GM19372 (cell line): ENCODE measurements at regions not wholly inside any gene's neighbourhood (a gene's known extent, or its start where the extent isn't known, plus 50 kb on each side); places are given as distances from the start of the nearest gene placed in this dataset.

Experiments
- ATAC-seq: cut with Tn5 transposase; IDR thresholded peaks from one replicate; pipeline ENCODE4 v1.9.1; 2021; ENCODE audit warnings: mild to moderate bottlenecking, low read depth, moderate library complexity; ENCODE audit not compliant: unreplicated experiment

DNA sequence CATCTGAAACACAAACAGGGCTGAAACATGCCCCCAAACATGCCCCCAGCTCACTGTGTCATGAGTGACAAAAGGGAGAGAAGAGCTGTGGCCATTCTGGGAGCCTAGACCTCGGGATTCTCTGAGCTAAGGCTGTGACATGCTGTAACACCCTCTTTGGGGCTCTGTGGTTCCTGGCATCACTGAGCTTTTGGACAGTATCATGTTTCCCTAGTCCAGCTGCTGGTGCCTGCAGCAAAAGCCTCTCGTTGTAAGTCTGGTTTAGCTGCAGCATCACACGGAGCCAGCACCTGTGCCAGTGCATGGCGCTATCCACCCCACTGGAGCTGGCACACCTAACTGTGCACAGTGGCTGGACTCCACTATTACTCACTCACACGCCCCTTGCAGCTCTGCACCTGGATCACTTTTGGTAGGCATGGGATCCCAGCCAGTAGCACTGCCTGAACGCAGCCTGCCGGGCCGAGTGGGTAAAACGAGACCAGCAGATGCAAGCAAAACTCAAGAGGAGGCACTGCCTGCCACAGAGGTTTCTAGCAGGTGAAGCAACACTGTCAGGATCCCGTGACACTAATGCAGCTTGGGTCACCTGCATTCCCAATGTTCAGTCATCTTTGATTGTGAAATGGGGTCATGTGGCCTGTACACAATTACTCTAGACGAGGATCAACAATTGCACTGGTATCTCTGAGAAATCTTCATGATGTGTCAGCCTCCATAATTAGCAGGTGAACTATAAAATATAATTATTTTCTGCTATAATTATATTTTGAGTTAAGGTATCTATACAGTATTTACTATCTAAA, 547.2 kb downstream of the ZNF804A start:
- no peak for ATAC-seq

DNA sequence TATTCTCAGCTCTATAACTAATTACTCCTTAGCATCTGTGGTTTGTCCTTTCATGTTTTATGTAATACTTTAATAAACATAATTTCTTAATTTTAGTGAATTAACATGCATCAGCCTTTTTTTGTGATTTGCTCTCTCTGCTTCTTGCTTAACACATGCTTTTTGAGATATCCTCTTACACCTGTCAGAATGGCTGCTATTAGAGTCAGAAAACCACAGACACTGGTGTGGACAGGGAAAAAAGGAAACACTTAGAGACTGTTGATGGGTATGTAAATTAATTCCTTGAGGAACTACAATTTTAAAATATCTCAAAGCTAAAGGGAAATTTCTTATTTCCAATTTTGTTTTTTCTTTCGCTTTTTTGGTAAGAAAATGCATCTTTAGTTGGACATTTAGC, 549.0 kb downstream of the ZNF804A start:
- no peak for ATAC-seq

DNA sequence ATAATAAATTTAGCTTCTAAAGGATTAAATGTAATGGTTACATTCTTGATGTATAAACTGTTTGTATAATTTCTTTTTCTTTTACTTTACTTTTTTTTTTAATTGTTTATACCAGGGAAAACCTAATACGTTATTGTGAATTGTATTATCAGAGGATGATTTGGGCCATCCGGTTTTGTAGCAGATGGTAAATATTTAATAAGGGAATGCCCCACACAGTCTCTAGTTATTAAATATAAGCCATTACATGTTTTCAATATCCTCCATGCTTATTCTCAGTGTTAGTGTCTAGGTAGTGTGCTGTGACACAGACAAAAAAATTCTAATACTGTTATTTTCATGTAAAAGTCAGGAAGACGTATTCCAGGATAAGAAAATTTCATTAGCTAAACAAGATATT, 553.9 kb downstream of the ZNF804A start:
- no peak for ATAC-seq

DNA sequence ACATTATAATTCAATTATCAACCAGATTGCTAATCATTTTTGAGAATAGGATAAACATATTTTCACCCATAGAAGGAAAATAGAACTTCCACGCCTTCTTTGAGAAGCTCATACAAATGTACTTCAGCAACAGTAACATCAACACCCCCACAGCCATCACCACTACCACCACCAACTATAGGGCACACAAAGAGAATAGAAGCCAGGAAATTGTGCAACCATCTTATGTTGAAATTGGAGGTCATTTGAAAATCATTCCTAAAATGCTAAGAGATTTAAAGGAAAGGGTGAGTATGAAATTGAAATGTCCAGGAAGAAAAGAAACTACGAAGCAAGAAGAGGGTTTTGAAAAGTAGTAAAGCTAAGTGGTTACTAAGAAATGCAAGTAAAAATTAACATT, 563.4 kb downstream of the ZNF804A start:
- ATAC-seq: no peak

DNA sequence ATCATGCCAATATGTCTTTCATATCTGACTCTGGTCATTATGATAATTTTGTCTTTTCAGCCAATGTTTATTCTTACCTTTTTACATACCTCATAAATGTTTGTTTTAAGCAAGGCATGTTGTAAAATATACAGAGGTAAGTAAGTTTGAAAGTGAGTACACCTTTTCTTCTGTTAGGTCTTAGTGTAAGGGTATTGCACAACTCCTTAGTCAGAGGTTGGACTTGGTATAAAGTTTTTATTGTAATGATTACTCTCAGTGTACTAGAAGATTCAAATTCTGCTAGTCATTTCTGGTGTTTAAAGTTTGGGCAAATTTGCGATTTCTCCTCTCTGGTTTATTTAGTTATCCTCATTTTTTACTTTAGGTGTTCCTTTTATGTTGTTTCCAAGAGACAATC, 564.3 kb upstream of the FSIP2 start:
- no peak for ATAC-seq

DNA sequence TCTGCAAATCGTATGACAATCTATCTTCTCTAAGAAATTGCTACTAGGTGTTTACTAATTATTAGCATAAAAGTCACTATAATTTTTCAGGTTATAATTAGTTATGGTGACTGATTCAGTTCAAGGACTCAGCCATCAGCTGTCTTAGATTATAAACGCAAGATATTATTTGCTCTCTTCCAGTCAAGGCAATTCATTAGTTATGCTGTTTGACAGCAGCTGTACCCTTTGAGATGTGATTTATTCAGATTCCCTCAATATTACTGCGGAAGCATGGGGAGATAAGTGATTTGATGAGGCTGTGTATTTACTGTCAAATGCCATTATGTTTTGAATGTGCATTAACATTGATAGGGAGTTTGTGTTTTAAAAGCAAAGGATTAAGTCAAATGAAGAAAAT, 558.9 kb upstream of the FSIP2 start:
- ATAC-seq: no peak

DNA sequence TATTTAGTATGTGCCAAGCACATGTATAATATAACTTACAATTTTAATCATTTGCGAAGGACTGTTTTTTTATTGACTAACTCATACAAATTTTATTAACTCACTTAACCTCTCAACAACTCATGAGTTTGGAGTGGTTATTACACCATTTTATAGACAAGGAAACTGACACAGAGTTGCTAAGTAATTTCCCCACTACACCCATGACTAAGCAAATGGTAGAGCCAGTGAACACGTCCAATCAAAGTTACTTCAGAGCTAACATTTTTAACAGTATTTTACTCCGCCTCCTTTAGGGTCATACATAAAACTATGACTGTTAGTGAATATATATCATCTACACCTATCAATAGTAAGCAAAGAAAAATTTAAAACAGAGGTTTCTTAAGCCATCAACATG, 556.7 kb upstream of the FSIP2 start:
- ATAC-seq: no peak

DNA sequence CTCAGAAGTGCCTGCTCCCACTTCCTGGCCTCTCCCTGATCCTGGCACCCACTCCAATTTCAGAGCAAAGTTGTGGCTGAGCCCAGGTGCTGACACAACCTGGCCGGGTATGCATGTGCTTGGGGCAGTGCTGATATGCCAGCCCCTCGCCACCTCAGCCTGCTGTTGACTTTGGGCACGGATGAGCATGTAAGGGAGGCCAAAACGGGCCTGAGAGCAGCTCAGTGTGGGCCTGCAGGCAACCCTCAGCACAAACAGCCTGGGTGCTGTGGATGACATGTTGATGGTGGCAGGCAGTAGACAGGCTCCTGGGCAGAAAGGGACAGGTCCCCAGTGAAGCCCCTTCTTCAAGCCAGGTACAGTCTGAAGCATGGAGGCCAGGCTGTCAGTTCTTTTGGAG, 553.6 kb upstream of the FSIP2 start:
- ATAC-seq: no peak

DNA sequence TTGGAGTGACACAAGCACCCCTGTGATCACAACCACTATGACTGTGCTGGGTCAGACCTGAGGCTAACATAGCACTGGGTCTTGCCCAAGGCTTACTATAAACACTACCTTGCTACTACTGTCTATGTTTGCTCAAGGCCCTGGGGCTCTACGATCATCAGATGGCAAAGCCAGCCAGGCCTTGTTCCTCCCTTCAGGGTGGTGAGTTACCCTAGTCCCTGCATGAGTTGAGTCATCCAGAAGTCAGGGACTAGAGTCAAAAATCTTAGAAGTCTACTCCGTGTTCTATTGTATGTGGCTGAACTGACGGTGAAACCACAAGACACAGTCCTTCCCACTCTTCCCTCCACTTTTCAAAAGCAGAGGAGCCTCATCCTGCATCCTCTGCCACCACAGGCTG, 551.2 kb upstream of the FSIP2 start:
- no peak for ATAC-seq

DNA sequence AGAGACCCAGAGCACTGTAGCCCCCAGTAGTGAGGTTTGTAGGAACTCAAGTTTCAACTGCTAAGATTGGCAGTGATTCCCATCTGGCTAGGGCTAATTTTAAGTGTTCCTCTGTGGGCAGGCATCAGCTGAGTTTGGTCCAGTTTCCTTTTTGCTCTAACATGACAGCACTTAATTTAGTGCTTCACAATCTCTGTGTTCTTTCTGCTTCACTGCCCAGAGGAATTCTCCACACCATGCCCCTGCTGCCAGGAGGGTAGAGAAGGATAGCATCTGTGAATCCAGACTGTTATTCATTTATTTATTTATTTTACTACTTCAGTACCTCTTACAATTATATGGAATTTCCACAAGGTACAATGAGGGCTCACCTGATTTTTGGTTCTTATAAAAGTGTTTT, 549.9 kb upstream of the FSIP2 start:
- no peak for ATAC-seq

DNA sequence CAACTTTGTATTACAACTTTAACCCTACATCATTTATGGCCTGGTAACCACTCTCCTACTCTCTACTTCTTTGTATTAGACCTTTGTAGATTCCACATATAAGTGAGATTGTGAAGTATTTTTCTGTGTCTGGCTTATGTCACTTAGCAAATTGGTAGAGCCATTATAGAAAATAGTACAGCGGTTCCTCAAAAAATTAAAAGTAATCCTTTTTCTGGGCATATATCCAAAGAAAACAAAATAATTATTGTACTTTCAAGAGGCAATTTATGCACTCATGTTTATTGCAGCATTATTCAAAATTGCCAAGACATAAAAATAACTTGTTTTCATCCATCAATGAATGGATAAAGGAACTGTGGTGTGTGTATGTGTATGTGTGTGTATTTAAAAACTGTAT, 537.5 kb upstream of the FSIP2 start:
- no peak for ATAC-seq

DNA sequence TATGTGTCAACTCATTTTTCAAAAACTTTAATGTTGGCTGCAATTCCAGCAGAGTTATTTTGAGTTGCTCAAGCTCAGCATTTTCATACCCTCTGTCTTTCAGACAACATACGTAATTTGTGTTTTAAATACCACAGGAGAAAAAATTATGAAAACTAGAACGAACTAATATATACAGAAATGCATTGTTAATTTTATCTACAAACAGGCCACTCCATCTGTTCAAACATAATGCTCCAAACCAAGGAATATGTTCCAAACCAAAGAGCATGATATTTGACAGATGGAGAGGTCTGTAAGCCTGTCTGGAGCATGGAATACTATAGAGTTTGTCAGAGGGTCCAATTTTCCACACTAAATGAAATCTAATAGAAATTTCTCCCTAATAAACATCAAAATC, 536.2 kb upstream of the FSIP2 start:
- no peak for ATAC-seq

DNA sequence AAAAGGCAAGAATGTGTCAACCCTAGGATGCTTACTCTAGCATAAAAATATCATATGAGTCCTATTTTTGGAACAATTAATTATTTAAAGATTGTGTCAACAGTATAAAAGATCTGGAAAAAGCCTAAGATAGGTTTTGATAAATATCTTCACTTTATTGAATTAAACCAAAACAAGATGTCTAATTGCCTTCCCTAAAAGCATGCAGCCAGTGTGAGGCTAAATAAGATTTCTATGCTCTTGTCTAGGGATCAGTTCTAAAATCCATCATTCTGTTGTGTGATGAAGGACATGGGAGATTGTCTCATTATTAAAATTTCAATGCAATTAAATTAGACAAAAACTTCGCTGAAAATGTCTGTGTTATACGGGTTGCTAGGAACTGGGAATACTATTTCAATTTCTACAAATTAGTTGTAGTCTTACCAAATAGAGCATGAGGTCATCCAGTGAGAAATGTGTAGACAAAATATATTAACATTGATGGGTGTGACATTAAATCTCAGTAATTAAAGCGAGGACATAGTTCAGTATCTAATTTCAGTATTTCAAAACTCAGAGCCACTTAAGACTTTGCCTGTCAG, 535.6 kb upstream of the FSIP2 start:
- ATAC-seq: no peak

DNA sequence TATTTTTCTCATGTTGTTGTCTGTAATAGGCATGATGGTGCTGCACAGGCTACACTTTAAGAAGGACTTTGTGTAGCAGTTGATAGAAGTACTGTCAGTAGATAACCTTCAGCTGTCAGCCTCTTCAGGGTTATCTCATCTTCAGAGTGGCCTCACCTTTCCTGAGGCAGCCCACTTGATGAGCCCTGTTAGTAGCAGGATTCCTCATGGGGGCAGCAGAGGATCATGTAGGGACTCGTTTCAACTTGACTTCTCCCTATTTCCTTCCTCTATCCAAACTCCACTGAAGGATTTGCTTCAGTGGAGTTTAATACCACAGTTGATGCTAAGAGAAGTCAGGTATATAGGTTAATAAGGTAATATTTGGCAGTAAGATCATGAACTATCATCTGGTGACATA, 530.3 kb upstream of the FSIP2 start:
- no peak for ATAC-seq

DNA sequence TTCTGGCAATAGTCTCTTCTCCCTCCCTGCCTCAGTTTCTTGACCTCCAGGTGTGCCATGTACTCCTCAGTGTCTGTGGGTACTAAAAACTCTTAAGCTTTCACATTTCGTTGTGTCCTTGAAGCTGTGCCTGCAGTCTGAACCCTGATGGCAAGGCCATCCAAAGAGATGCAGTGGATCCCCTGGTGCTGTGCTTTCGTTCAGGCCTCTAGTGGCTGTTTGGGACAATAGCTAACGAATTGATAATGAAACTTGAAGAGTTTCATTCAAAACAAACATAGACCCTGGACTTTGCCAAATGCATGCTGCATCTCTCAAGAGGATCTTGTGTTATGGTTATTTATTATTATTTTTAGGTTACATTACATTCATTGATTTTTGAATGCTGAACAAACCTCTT, 523.1 kb upstream of the FSIP2 start:
- no peak for ATAC-seq

DNA sequence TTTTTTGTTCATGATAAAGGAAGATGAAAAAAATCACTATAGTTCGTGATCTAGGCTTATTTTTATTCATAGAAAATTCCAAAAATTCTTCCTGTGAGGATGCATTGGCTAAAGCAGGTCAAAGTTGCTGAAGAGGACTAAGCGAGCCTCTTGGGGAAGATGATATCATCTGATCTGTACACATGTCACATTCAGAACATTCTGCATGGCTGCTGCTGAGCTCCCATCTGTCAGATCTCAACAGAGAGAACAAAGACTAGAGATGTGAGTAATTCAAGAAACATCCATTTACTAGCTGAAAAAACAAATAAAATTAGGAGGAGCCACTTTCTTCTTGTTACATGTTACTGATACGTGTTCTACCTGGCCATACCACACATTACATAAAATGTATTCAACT, 518.6 kb upstream of the FSIP2 start:
- ATAC-seq: no peak

DNA sequence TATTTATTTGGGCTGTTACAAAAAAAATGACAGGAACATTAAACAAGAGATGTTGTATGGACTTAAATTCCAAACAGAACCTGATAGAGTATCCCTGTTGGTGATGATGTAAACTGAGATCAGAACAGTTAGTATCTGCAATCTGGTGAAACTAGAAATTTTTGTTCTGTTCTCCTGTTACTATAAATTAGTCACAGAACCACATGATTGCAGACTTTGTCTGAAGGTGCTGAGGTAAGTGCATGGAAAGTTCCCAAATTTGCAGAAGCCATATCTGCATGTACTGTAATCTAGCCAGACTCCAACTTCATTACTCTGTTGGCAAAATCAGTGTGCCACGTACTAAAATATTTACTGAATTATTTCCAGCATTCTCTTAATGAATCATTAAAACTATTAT, 516.3 kb upstream of the FSIP2 start:
- no peak for ATAC-seq

DNA sequence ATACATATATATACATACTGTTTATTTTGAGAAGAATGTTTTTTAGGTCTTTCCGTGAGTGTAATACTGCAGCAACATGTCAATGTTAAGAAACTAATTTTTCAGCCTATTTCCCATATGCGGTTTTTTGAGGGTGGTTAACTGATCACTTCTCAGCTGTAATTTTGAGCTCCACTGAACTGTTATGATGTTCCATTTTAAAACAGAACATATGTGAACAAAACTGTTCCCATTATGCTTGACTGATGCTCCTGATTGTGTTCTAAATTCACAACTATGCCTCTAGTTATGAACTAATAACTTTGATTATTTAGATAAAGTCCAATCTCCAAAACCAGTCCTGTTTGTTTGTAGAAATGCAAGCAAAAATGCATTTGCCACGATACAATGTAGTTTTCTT, 511.2 kb upstream of the FSIP2 start:
- ATAC-seq: no peak

DNA sequence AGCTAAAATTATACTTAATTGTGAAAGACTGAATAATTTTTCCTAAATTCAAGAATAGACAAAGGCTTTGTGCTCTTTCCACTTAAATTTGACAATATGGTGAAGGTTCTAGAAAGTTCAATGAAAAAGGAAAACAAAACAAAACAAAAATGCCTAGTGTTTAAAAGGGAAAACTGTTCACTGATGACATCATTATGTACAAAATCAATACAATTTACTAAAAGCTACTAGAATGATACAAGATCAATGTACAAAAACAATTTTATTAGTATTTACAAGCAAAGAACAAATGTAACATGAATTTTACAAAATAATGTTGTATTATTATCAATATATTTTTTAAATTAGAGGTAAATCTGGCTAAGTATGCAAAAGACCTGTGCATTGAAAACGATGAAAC, 499.1 kb upstream of the FSIP2 start:
- ATAC-seq: no peak

DNA sequence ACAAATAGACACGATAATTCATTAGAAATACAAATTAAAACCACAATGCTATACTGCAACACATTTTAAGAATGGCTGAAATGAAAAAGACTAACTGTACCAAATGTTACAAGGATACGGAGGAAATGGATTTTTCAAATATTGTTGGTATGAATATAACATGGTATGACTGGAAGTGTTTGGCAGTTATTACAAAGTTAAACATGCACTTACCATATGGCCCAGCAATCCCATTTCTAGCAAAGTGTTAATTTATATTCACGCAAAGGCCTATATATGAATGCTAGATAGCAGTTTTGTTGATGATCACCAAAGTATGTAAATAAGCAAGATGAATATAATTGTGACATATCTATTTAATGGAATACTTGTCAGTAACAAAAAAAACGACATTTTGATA, 497.8 kb upstream of the FSIP2 start:
- ATAC-seq: no peak

DNA sequence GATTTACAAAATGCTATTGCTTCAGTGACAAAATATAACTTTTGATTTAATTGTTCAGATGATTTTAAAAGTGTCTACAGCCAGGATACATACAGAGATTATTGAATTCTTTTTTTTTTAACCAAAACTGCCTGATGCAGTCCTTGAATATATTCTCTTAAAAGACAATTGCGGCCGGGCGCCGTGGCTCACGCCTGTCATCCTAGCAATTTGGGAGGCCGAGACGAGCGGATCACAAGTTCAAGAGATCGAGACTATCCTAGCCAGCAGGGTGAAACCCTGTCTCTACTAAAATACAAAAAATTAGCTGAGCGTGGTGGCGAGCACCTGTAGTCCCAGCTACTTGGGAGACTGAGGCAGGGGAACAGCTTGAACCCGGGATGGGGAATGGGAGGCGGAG, 497.0 kb upstream of the FSIP2 start:
- no peak for ATAC-seq

DNA sequence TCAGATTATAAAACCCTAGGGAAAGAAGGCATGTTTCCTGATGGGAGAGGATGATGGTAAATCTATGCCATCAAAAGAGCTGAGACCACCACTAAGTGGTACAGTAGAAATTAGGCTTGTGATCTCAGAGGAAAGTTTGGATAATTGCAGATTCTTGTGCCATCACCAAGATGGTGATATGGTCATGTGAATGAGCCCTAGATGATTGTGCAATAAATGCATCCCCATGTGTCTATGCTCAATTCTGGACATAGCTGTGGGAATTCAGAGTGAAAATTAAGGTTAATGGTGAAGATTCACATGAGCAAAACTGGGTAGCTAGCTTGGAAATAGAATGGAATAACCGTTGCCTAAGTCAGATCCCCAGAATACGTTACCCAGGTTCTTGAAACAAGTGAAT, 496.1 kb upstream of the FSIP2 start:
- ATAC-seq: no peak

DNA sequence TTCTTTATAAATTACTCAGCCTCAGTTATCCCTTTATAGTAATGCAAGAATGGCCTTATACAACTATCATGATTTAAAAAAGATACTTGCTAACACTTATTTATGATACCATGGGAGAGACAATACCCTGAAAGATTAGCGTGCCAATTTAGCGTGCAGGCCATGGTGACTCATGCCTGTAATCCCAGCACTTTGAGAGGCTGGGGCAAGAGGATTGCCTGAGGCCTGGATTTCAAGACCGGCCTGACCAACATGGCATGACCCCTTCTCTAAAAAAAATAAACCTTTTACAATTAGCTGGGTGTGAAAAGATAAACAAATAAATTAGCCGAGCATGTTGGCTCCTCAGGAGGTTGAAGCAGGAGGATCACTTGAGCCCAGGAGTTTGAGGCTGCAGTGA, 493.4 kb upstream of the FSIP2 start:
- ATAC-seq: no peak
